LoVo (cell line): ENCODE measurements at regions not wholly inside any gene's neighbourhood (a gene's known extent, or its start where the extent isn't known, plus 50 kb on each side); places are given as distances from the start of the nearest gene placed in this dataset.
A peak's percentile ranks its signal among the peaks of the same experiment; 100 is the strongest.
"Not testable (repeated sequence)": the region's sequence is repeated elsewhere in the genome, so short reads cannot be mapped to it uniquely, and the experiment has no call there.

Source experiments
- DNase-seq: peaks from one replicate; pipeline ENCODE4 v3.0.0-alpha.2; 2016; ENCODE audit warnings: low spot score

- DNase-seq: no peak
These were observed 50.9 kb upstream of the MITF start for GRCh38 chr3:69688400-69688799.

GRCh38 chr3:69687641-69688040 lies 51.6 kb upstream of the MITF start:
- DNase-seq: no peak

DNA sequence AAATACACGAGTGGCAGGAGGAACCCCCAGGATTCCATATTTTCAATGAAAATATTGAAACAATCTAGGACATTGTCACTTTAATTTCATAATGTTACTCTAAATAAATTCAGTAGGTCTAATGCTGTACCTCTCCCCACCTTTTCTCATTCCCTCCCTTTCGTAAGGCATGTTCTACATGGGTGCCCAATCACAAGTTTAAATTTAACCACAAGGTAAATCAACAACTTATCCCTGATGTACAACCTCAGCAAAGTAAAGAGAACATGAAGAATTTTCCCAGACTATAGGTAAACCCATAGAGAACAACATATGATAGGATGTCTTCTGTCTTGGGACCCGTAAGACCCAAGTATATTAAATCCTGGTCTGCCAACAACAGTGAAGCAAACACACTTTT lies 53.2 kb upstream of the MITF start:
- DNase-seq: no peak

- no peak for DNase-seq
These were observed 54.8 kb upstream of the MITF start for GRCh38 chr3:69684309-69684961.

GRCh38 chr3:69683082-69683806 lies 56.0 kb upstream of the MITF start:
- DNase-seq: no peak

GRCh38 chr3:69677456-69677855 lies 61.8 kb upstream of the MITF start:
- not testable (repeated sequence) for DNase-seq

DNA sequence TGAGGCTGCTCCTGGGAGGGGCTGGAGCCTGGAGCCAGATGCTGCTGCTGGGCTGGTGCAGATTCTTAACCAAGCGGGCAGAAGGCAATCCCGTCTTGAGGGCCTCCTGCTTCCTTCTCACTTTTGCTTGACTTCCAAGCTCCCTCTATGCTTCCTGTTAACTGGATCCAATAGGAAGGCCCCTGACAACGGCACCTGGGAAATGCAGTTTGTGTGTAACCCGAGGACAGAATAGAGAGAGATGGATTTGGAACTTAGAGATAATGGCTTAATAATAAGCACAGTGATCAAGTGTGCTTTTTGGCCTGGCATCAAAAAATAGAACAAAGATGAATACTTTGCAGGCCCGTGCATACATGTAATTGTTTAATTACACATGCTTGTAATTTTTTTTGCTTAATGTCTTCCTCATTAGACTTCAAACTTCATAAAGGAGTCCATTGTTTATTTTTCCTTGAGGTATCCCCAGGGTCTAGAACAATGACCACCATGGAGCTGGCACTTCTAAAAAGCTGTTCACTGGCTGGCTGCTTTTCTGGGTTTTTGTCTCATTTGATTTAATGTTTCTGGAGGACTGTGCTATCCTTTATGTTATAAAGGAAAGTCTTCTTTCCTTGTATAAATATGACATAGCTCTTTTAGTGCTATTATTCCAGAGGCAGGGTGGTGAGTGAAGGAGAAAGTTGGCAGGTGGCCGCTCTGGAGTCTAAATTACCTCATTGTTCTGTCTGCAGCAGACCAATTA lies 63.3 kb upstream of the MITF start:
- DNase-seq: no peak

GRCh38 chr3:69674752-69675151 lies 64.5 kb upstream of the MITF start:
- DNase-seq: no peak

GRCh38 chr3:69671082-69671952 lies 67.9 kb upstream of the MITF start:
- peak; percentile 43 for DNase-seq

DNA sequence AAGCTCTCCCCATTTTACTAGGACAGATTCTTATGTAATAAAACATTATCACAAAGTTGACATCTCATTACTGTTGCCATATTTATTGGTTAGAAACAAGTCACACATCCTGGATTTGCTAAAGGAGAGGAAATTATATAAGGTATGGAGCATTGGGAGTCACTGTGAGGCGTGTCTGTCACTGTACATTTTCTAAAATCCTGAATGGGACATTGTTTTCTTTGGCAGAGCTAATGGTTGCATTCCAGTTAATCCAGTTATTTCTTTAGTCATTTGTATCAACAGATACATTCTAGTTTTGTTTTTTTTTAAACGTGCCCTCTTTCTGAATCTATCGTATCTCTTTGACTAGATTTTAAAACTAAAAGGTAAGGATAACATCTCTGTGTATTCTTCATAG lies 70.2 kb upstream of the MITF start:
- DNase-seq: peak; percentile 25

- no peak for DNase-seq
These were observed 74.1 kb upstream of the MITF start for GRCh38 chr3:69665026-69665737.

DNA sequence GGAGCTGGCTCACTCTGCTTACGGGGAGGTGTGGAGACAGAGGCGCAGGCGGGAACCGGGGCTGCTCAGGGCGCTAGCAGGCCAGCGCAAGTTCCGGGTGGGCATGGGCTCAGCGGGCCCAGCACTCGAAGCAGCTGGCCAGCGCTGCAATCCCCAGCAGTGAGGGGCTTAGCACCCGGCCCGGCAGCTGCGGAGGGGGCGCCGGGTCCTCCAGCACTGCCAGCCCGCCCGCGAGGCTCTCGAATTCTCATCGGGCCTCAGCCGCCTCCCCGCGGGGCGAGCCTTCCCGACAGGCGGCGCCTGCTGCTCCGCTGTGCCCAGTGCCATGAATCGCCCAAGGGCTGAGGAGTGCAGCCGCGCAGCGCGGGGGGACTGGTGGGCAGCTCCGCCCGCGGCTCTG lies 78.6 kb upstream of the MITF start:
- DNase-seq: no peak

DNA sequence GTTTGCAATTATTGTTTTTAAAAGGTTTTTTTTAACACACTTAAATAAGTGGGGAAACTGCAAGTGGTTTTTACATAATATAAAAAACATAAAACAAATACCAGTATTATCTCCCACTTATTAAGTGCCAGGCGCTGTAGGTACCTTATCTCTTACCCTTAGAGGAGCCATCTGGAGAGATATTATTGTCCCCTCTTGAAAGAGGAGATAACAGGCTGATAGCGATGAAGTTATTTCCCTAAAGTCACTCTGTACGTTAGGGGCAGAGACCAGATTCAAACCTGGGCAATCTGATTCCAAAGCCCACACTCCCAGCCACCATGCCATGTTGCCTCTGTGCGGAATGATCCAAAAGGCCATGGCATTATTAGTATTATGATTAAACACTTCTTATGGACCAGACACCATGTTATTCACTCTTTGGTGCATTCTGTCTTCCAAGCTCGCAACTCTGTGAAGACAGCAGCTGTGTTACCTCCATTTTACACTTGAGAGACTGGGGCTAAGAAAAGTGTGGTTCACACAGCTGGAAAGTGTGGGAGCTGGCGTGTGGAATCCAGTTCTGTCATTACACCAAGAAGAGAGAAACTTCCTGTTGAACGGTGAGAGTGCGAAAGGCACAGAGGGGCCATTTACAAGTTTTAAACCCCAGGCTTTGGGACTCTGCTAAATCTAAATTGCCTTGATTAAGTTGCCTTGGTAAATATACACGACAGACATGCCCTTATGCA lies 79.9 kb upstream of the MITF start:
- DNase-seq: no peak

GRCh38 chr3:69658514-69659140 lies 80.6 kb upstream of the MITF start:
- no peak for DNase-seq

DNA sequence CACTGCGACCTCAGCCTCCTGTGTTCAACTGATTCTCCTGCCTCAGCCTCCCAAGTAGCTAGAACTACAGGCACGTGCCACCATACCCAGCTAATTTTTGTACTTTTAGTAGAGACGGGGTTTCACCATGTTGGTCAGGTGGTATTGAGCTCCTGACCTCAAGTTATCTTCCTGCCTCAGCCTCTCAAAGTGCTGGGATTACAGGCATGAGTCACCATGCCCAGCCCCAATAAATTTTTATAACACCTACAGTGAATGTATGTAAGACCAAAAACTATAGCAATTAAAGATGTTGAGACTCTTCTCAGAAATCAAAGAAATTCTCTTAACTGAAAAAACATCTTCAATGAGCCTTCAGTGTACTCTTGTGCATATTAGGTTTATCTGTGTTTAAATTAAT lies 82.2 kb upstream of the MITF start:
- DNase-seq: peak; percentile 45

DNA sequence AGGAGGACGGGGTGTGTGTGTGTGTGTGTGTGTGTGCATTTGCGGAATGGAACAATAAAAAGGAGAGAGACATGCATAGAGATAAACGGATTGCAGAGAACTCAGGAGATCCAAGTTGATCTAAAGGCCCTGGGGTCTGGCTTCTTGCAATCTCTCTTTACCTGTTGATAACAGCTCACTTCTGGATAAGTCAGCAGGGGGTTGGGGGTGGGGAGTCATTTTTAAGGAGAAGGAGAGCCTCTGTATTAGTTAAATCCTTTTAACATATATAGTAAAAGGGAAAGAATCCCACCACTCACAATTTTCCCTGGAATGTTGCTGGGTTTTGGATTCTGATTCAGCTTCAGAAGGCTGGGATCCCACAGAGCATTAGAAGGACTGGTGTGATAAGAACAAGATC lies 87.5 kb upstream of the MITF start:
- DNase-seq: no peak

GRCh38 chr3:69650066-69650419 lies 89.2 kb upstream of the MITF start:
- DNase-seq: no peak

- DNase-seq: no peak
These were observed 89.9 kb upstream of the MITF start for GRCh38 chr3:69649120-69650065.

- no peak for DNase-seq
These were observed 91.1 kb upstream of the MITF start for GRCh38 chr3:69648126-69648525.
